ENCODE measurements at regions not wholly inside any gene's neighbourhood (a gene's known extent, or its start where the extent isn't known, plus 50 kb on each side); places are given as distances from the start of the nearest gene placed in this dataset.
"Not testable (repeated sequence)": the region's sequence is repeated elsewhere in the genome, so short reads cannot be mapped to it uniquely, and the experiment has no call there.

GRCh38 chr7:20083781-20084180 lies 133.4 kb downstream of the MACC1 start:
- DNase-seq (ENCODE audit: low spot score, unreplicated experiment), result no peak
- Mint-ChIP-seq H3K27me3 (no peaks in the 10 kb centered on the region), H3K36me3 (ENCODE audit: insufficient read depth) (no peaks in the 10 kb centered on the region), H3K27ac (no peak overlapping the region), H3K9me3 (ENCODE audit: low read depth) (peaks cover 3% of the 10 kb centered on the region), H3K4me3 (ENCODE audit: low read depth) (no peak overlapping the region), H3K4me1 (ENCODE audit: low read depth) (no peaks in the 10 kb centered on the region)
- no peak for TF ChIP-seq CTCF (IDR thresholded peaks at IDR 0.05; ENCODE audit: unreplicated experiment)

- Mint-ChIP-seq H3K27me3 (no peaks in the 10 kb centered on the region), H3K27ac (no peak overlapping the region), H3K4me3 (ENCODE audit: low read depth) (no peak overlapping the region), H3K9me3 (ENCODE audit: low read depth) (peaks cover 2% of the 10 kb centered on the region), H3K36me3 (ENCODE audit: insufficient read depth) (no peaks in the 10 kb centered on the region), H3K4me1 (ENCODE audit: low read depth) (no peaks in the 10 kb centered on the region)
- no peak for TF ChIP-seq CTCF (IDR thresholded peaks at IDR 0.05; ENCODE audit: unreplicated experiment)
- DNase-seq (ENCODE audit: low spot score, unreplicated experiment), result no peak
These were observed 138.1 kb downstream of the MACC1 start for GRCh38 chr7:20079080-20079479.

GRCh38 chr7:20076835-20077234 lies 140.3 kb downstream of the MACC1 start:
- Mint-ChIP-seq H3K4me3 (ENCODE audit: low read depth) (no peak overlapping the region), H3K9me3 (ENCODE audit: low read depth) (peaks cover 4% of the 10 kb centered on the region), H3K36me3 (ENCODE audit: insufficient read depth) (no peaks in the 10 kb centered on the region), H3K4me1 (ENCODE audit: low read depth) (no peaks in the 10 kb centered on the region), H3K27me3 (no peaks in the 10 kb centered on the region), H3K27ac (no peak overlapping the region)
- no peak for DNase-seq (ENCODE audit: low spot score, unreplicated experiment)
- no peak for TF ChIP-seq CTCF (IDR thresholded peaks at IDR 0.05; ENCODE audit: unreplicated experiment)

- no peak for DNase-seq (ENCODE audit: low spot score, unreplicated experiment)
- no peak for TF ChIP-seq CTCF (IDR thresholded peaks at IDR 0.05; ENCODE audit: unreplicated experiment)
- Mint-ChIP-seq H3K27ac (no peak overlapping the region), H3K9me3 (ENCODE audit: low read depth) (peaks cover 4% of the 10 kb centered on the region), H3K36me3 (ENCODE audit: insufficient read depth) (no peaks in the 10 kb centered on the region), H3K4me3 (ENCODE audit: low read depth) (no peak overlapping the region), H3K27me3 (no peaks in the 10 kb centered on the region), H3K4me1 (ENCODE audit: low read depth) (no peaks in the 10 kb centered on the region)
These were observed 141.0 kb downstream of the MACC1 start for GRCh38 chr7:20075992-20076820.

- Mint-ChIP-seq H3K4me1 (ENCODE audit: low read depth) (no peaks in the 10 kb centered on the region), H3K36me3 (ENCODE audit: insufficient read depth) (no peaks in the 10 kb centered on the region), H3K27me3 (no peaks in the 10 kb centered on the region), H3K9me3 (ENCODE audit: low read depth) (peaks cover 9% of the 10 kb centered on the region), H3K4me3 (ENCODE audit: low read depth) (no peak overlapping the region), H3K27ac (no peak overlapping the region)
- no peak for DNase-seq (ENCODE audit: low spot score, unreplicated experiment)
- TF ChIP-seq CTCF (IDR thresholded peaks at IDR 0.05; ENCODE audit: unreplicated experiment), result no peak
These were observed 141.7 kb downstream of the MACC1 start for GRCh38 chr7:20075440-20075839.

- peaks cover 23% of the 10 kb centered on the region for H3K9me3 Mint-ChIP-seq (ENCODE audit: low read depth)
- H3K27ac Mint-ChIP-seq; H3K27me3 Mint-ChIP-seq; H3K4me1 Mint-ChIP-seq (ENCODE audit: low read depth); H3K36me3 Mint-ChIP-seq (ENCODE audit: insufficient read depth); DNase-seq (ENCODE audit: low spot score, unreplicated experiment); H3K4me3 Mint-ChIP-seq (ENCODE audit: low read depth): not testable (repeated sequence)
These were observed 149.2 kb downstream of the MACC1 start for GRCh38 chr7:20068004-20068403.
